EH (cell line): ENCODE measurements at regions not wholly inside any gene's neighbourhood (a gene's known extent, or its start where the extent isn't known, plus 50 kb on each side); places are given as distances from the start of the nearest gene placed in this dataset.

ENCODE experiments used
- DNase-seq: peaks from one replicate; pipeline ENCODE4 v3.0.0-alpha.2; 2015; ENCODE audit warnings: low read depth

DNA sequence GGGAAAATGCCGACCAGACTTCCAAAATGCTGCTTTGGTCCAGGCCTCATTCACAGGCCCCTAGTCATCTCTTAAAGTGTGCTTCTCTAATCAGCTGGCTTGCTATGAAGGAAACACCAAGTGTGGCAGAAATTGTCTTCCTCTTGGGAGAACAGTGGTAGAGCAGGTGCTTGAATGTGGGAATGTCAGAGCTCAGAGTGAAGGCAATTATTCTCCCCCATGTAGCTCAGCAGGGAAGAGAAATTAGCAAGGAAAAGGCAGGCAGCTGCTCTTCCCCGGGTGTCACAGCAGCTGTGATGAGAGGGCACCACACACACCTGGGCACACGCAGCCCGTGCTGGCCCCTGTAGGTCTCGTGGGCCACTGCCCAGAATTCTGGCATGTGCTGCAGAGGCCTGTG is 358.5 kb downstream of the WDR72 start:
- no peak for DNase-seq

DNA sequence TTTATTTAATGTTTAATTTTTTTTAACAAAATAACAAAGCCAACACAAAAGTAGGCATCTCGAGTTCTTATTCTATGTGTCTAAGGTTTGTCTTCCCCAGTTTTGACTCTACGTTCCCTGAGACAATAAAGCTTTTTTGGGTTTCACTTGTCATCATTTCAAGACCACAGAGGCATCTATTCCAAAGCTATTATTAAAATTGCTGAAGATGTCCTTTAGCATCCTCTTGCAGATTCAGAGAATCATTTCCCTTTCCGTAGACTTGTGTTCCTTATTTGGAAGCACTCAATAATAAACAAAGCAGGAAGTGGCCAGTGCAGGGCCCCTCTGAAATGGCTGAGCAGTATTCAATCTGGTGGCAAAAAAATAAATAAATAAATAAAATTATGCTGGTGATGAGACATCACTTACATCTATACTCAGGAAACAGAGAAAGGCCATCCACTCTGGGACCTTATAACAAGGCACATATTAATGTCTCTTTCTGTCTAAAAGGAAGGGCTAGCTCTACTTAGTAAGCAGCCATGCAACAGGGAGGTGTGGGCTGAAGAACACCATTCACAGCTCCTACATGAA is 362.3 kb downstream of the WDR72 start:
- no peak for DNase-seq

DNA sequence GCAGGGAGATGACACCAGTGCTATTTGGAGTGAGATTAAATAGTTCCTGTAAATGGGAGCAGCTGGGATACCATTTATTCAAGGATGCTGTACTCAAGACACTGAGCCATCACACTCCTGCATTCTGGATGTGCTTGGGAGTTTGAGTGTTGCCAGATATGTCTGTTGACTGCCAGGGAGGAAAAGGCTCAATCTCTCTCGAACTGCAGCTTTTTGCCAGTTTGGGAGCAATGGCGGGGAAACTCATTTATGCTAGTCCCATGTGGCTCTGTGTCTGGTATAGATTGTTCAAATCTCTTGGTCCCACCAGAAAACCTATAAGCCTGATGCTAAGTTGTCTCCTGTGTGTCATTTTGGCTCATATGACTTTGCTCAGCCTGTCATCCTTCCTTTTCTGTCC is 363.6 kb downstream of the WDR72 start:
- no peak for DNase-seq

DNA sequence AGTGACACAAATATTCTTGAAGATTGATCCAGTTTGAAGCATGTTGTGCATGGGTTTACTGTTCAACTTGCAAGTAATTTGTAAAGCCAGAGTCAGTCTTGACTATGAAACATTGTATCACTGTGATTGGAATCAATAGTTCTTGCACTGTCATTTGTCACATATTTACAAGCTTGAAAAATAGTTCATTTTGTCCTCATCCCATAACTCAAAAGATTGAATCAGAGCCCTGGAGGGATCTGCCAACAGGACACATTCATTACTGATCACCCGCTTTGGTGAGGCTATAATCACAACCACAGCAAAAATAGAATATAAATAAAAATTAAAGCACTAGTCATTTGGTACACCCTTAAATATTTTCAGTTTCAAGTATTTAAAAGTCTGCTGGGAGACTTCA is 368.9 kb downstream of the WDR72 start:
- no peak for DNase-seq

DNA sequence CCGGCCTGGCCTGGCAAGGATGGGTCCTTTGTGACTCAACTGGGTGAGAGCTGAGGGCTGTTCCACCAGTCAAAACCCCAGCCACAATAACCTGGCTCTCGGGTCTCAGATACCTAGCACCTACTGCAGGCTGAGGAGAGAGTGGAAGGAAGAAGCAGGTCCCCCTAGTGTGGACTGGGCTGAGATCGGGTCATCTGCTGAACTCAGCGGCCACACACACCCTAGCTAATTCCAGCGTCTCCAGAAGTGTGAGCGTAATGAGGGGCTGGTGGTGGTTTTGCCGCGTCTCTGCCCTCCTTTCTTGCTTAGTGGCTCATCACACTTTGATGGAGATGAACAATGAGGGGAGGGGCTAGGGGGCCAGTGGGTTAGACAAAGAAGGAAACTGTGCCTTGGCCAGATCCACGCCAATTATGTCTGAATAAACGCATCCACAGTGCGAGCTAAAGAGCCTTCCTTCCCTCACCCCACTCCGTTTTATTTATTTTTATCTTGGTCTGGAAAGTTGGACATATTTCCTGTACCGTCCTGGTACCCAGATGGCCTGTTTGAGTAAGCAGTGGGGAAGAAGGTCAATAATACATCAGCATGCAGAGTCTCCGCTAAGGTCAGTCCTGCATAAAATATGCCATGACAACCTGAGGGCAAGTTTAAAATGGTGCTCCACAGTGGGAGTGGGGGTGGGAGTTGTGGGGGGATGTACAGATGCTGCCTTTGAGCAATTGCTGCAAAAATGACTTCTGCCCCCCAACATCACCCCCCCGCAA is 370.0 kb downstream of the WDR72 start:
- no peak for DNase-seq

DNA sequence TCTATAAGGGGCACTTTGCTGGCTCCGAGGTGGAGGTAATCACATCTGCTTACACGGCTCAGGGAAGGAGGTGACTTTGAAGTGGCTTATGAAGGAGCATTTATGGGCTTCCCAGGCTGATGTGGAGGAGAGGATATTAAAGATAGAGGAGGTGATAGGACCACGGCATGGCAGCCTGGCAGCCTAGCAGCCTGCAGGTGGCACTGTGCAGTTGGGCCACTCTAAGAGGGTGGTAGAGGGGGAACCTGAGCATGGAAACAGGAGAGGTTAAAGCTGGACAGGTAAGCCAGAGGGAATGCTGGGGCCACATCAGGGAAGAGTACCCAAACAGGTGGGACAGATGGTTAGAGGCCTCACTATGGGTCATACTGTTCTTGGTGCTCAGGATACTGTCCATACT is 375.0 kb downstream of the WDR72 start:
- no peak for DNase-seq

DNA sequence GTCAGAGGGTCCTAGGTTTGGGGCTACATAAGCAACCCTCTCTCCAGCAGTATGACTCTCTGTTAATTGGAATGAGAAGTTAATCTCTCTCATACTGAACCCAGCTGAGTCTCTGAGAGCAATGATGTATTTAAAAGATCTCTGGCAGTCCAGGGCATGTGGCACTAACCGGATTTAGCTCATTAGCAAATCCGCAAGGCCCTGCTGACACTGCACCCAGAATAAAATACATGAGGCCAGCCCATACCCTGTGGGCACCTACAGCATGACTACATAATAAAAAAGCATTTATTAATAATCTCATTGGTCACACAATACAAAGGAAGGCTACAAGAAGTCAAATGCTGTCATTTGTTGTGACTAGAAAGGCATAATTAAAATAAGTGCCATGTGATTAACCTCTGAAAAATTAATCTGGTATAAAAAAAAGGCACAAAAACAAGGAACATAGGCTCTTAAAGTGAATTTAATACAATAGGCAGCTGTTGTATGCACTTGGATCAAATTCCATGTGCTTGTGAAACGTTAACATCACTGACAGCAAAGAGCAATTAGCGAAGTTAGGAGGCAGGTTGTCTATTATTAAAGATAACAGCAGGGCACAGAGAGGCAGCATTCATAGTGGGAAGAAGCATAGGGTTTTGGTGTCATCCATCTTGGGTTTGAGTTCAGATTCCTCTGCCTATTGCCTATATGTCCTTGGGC is 381.2 kb downstream of the WDR72 start:
- no peak for DNase-seq

DNA sequence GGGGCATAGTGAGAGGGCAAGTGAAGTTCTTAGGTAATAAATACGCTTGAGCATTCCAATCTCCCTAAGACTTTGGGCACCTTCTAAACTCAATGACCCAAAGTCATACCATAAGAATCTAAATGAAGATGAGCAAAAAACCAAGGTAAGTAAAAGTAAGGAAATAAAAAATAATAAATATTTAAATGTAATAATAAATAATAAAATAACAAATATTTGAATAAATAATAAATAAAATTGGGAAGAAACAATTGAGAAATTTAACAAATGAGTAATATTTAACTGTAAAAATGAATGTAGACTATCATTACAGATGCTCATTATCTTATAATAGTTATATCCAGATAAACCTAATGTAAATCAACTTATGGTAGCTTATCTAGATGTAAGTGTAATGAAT is 391.7 kb downstream of the WDR72 start:
- DNase-seq: no peak

DNA sequence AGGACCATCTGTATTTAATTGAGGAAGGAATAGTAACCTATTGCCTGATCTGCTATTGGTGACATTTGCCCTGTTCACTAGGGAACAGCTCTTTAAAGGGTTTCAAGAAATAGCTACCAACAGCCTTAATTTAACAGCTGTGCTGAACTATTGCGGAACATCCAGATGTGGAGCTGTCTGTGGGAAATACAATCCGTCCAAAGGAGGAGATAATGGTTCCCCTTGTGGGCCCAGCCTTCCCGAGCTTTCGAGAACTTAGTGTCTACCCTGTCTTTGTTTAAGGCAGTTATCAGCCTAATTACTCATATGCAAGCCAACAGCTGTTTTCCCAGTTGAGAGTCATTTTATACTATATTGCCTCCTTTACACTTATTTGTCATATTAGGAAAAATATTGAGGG is 398.6 kb downstream of the WDR72 start:
- DNase-seq: no peak

DNA sequence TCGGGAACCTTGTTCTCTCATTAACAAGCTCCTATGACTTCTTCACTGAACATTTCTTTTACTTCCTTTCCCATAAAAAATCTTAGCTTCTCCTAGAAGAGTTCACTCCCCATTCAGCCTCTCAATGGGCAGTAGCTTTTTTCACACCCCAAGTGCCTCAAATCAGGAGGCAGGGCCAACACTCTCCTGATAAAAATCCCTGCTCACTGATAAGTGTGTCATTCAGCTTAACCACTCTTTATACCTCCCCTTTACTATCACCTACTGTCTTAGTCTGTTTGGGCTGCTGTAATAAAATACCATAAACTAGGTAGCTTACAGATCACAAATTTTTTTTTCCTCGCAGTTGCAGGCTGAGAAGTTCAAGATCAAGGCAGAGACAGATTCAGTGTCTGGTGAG is 400.4 kb downstream of the WDR72 start:
- no peak for DNase-seq

DNA sequence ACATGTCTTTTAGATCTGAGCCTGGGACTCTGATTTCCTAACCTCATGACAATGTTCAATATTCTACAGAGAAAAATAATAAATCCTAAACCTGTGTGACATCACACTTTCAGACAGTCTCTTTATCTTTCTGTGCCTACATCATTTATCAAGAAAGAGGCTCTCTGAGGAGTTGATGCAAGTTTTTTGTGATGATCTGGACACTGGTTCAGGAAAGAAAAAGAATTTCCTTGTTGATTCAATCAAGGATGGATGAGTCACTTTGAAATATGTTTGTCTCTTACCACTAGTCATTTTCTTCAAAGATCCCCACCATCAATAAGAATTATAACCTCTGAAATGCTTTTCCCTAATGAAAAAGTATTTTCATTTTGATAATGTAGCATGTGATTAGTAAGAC is 404.6 kb downstream of the WDR72 start:
- DNase-seq: no peak

DNA sequence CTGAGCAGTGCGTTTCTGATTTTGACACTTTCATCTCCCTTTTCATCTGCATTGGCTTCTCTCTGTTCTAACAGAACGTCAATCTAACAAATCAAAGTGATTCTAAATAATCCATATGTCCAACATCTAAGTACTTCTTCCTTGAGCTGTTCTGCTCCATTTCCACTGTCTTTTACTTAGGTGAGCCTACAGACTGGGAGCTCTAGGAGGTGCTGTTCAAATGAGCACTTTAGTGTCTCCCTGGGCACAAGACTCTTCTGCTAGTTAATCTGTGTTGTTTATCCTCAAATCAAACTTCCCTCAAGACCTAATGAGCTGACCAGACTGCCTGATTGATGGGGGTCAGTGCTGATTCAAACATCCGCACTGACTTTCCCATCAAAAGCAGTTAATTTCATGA is 408.1 kb downstream of the WDR72 start:
- no peak for DNase-seq

DNA sequence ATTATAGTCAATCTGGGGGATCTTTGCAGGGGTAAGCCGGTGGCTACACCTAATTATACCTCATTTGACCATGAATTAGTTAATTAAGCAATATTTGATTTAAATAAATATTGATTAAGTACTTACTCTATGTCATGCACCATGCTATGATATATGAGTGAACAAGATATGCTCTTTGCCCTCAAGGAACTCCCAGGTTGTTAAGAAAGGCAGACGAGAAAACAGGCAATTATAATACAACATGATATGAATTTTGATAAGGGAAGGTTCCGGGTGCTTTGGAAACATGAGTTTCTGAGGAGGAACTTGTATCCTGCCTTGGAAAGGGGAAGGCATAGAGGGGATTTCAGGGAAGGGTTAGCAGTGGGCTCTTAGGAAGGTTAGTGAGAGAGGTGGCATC is 412.9 kb downstream of the WDR72 start:
- no peak for DNase-seq

DNA sequence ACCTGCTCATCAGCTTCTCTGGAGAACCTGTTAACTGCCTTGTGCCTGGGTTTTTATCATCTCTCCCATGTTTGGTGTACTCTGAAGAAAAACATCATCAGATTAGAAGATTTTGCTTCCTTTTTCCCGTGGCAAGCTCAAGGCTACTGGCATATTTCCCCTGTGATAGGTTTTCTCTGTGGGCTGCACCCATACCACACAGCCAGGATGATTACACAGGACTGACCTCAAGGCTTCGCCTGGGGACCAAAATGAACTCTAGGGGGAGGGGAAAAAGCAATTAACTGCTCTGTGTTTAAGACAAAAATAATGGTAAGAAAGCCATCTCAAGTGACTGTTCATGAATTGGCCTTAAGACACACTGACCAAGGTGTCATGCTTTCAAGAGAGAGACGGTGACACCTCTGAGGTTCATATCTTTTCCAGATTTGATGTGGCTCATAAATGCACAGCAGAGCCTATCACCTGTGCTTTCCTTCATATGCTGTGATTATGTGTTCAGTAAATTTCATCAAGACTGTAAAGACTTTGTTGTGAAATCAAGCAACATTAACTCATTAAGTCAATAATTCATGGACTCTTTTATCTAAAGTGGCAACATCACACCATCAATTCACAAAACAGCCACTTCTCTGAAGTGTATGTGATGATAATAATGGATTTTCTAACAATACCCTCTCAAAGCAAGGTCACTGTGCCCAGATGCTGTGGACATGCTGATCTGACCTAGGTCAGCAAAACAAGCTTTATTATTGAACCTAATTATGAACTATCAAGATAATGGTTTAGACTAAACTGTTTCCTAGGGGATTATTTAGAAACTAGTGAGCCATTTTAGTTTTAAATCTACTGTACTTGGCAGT is 427.9 kb downstream of the WDR72 start:
- no peak for DNase-seq

DNA sequence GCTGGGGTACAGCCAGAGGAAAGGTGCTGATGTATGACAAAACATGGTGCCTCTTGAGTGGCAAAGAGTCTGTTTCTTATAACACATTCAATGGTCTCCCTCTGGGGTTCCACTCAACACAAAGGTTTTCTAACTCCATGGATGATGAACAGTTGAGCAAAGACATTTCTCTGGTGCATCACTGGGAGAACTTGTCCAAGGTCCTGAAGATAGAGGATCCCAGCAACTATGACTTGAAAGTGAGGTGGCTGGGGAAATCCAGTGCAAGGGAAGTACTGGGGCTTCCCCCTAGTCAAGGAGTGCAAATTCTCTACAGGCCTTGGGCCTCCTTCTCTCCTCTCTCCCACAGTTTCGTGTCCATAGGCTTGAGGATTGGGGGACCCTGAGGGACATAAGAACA is 431.1 kb downstream of the WDR72 start:
- no peak for DNase-seq

DNA sequence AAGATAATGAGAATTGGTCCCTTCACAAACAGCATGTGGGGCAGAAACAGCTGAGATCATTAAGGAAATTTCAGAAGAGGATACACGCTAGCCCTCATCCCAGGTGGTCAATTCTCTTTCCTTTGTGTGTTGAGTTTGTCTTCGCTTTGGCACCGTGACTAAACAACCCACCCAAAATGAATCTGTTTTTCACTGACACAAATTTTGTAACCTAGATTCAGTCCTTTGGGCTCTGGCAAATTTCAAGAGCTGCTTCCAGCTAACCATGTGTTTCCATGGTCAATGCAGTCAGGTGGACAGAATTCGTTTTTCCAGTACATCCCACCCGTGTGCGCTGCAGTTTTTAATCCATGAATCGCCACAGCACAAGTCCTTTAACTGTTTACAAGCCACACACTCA is 435.4 kb downstream of the WDR72 start:
- DNase-seq: no peak

DNA sequence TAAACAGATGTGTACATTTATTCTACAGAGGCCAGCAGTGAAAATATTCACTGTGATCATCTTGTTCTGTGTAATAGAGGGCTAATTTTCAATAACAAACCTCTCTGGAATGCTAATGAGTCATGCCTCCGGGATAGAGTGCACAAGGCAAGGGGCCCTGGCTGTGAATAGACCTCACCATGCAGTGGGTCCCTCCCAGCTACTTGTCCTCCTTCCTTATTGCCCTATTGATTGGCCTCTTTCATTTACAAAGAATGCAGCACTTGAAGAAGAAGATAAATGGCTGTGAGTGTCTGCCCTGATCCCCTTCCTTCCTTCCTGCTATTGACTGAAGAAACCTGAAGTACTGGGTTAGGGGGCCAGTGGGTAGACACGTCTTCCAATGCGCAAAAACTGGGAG is 436.3 kb downstream of the WDR72 start:
- no peak for DNase-seq

DNA sequence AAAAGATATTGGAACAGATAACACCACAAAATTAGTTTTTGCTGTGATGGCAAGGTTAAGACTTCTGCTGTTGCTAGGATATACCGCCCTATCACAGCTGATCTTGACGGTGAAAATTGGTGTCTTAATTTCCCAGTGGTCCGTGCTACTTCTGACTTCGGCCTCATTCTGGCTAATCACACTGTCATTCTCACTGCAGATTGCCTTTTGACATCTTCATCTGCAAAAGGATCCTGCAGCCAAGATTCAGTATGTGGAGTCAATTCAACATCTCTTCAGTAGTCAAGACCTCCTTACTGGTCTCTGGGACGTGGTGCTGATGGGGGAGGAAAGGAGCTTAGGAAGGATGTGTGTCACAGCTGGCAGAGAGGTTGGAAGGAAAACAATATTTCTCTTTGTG is 438.6 kb downstream of the WDR72 start:
- no peak for DNase-seq

DNA sequence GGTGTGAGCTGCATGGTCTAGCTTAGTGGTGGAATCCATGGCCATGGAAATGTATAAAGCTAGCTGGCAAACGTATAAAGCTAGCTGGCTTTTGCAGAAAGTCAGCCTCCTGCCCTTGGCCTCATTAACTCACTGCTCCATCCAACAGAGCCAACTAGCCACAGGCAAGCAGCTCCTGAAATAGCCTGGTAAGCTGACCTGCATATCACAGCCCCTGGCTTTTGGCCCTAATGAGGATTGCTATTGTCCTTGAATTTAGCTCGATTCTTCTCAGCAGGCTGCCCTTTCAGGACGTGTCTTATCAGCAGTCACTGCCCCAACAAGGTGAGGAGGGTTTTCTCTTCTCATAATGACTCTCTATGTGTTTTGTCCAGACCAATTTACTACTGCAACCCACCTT is 446.8 kb downstream of the WDR72 start:
- no peak for DNase-seq

DNA sequence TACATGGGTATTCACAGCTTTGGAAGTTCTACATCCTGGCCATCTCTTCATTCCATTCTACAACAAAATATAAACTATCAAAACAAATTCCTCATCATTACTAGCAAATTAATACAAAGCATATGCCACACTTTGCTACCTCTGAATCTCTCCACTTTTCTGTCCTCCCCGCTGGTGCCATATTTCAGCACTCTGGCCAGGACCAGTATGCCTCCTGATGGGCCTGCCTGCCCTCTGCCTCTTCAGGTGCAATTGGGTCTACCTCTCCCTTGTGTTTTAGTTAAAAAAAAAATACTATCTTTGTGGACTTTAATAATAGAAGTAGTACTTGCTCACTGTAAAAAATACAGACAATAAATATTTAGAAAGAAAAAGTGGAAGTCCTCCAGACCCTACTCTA is 448.8 kb downstream of the WDR72 start:
- no peak for DNase-seq

DNA sequence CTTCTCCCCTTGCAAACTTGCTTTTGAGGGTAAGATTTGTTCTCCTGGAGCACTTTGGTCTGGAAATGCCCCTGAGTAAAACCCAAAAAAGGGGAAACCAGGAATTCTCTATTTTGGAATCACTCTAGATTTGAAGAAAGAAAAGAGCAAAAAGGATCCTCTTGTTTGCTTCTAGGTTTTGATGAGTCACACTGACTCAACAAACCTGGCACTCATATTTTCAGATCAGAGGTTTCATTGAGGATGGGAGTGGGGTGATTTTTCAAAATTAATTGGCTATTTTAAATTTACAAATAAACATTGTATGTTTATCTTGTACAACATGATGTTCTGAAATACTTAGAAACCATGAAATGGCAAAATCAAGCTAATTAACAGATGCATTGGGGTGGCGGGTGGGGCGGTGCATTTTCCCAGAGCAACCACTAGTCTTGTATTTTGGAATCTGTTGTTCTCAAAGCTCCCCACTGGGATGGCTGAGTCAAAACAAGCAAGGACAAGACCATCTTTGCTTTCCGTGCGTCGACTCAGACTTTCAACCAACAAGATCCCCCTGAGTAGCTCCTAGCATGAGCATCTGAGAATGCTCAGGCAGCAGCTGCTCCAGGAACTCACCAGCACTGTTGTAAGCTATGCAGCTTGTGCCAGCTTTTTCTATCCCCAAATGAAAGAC is 451.4 kb downstream of the WDR72 start:
- no peak for DNase-seq

DNA sequence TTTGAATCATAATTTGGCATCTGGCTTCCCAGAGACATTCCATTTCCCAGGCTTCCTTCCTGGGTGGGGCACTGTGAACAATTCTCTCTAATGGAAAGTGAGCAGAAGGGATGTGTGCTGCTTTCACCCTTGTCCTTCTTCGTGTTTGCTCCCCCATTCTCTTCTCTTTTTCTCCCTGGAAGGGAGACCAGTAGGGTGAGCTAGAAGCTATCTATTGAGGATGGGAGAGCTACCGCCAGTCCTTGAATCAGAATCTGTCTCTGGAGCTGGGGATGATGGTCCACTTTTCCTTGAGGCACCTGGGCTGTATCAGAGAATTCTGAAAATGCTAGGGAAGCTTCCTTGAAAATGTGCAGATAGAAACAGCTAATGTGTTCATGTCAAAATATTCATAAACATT is 453.9 kb downstream of the WDR72 start:
- no peak for DNase-seq
